HG02678 (cell line): ENCODE measurements at regions not wholly inside any gene's neighbourhood (a gene's known extent, or its start where the extent isn't known, plus 50 kb on each side); places are given as distances from the start of the nearest gene placed in this dataset.
"Not testable (repeated sequence)": the region's sequence is repeated elsewhere in the genome, so short reads cannot be mapped to it uniquely, and the experiment has no call there.

ENCODE experiments used
- ATAC-seq: cut with Tn5 transposase; IDR thresholded peaks from one replicate; pipeline ENCODE4 v1.9.1; 2021; ENCODE audit warnings: mild to moderate bottlenecking, moderate library complexity; ENCODE audit not compliant: unreplicated experiment

- no peak for ATAC-seq
Observed at GRCh38 chr4:118410138-118410537, 57.3 kb upstream of the PRSS12 start.

GRCh38 chr4:118417325-118417724 is 64.5 kb upstream of the PRSS12 start:
- ATAC-seq, result no peak

GRCh38 chr4:118417800-118418199 is 65.0 kb upstream of the PRSS12 start:
- not testable (repeated sequence) for ATAC-seq

- ATAC-seq, result not testable (repeated sequence)
Observed at GRCh38 chr4:118418396-118418795, 65.6 kb upstream of the PRSS12 start.

GRCh38 chr4:118419626-118420025 is 66.8 kb upstream of the PRSS12 start:
- ATAC-seq, result not testable (repeated sequence)

- not testable (repeated sequence) for ATAC-seq
Observed at GRCh38 chr4:118424062-118424461, 71.3 kb upstream of the PRSS12 start.

GRCh38 chr4:118428881-118429280 is 76.1 kb upstream of the PRSS12 start:
- ATAC-seq, result not testable (repeated sequence)

- not testable (repeated sequence) for ATAC-seq
Observed at GRCh38 chr4:118432359-118432758, 79.6 kb upstream of the PRSS12 start.

- ATAC-seq, result not testable (repeated sequence)
Observed at GRCh38 chr4:118433612-118434375, 81.0 kb upstream of the PRSS12 start.

- ATAC-seq, result not testable (repeated sequence)
Observed at GRCh38 chr4:118435415-118435814, 82.6 kb upstream of the PRSS12 start.

GRCh38 chr4:118442115-118442837 is 89.5 kb upstream of the PRSS12 start:
- ATAC-seq, result not testable (repeated sequence)

GRCh38 chr4:118447397-118447796 is 94.6 kb upstream of the PRSS12 start:
- ATAC-seq, result not testable (repeated sequence)

- ATAC-seq, result not testable (repeated sequence)
Observed at GRCh38 chr4:118454857-118455256, 102.1 kb upstream of the PRSS12 start.

GRCh38 chr4:118461435-118461834 is 108.6 kb upstream of the PRSS12 start:
- ATAC-seq, result not testable (repeated sequence)

GRCh38 chr4:118465831-118466230 is 113.0 kb upstream of the PRSS12 start:
- not testable (repeated sequence) for ATAC-seq

GRCh38 chr4:118474001-118474626 is 121.3 kb upstream of the PRSS12 start:
- ATAC-seq, result not testable (repeated sequence)

GRCh38 chr4:118474771-118475170 is 122.0 kb upstream of the PRSS12 start:
- ATAC-seq, result not testable (repeated sequence)

- ATAC-seq, result not testable (repeated sequence)
Observed at GRCh38 chr4:118475901-118476300, 123.1 kb upstream of the PRSS12 start.

GRCh38 chr4:118477826-118478225 is 125.0 kb upstream of the PRSS12 start:
- not testable (repeated sequence) for ATAC-seq

- ATAC-seq, result not testable (repeated sequence)
Observed at GRCh38 chr4:118485801-118486314, 133.1 kb upstream of the PRSS12 start.

- ATAC-seq, result not testable (repeated sequence)
Observed at GRCh38 chr4:118492963-118493362, 140.2 kb upstream of the PRSS12 start.
